ENCODE measurements at regions not wholly inside any gene's neighbourhood (a gene's known extent, or its start where the extent isn't known, plus 50 kb on each side); places are given as distances from the start of the nearest gene placed in this dataset.
A peak's percentile ranks its signal among the peaks of the same experiment; 100 is the strongest.

DNA sequence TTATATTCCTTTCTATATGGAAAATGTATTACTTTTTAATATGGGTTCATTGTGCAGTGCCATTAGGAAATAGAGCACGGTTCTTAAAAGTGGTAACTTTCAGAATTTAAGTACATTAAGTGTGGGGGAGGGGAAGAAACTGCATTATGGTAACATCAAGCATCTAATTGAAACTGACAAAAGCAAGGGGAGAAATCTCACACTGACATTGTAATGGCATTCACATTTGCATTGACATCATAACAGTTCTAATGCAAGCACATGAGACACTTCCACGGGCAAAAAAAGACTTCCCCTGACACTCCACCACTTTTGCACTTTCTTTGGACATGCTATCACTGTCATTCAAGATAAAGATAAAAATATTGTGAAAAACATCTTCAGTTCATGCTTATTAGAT is 431.3 kb upstream of the SMIM21 start:
- peaks cover 7% of the 10 kb centered on the region for H3K27me3 Mint-ChIP-seq
- no peaks in the 10 kb centered on the region for H3K36me3 Mint-ChIP-seq
- H3K27me3 ChIP-seq (ENCODE audit: control insufficient read depth, insufficient read depth, low read length) = no peaks in the 10 kb centered on the region
- H3K36me3 ChIP-seq (ENCODE audit: control insufficient read depth, insufficient read depth, low read length) = no peaks in the 10 kb centered on the region
- H3K27ac ChIP-seq (ENCODE audit: insufficient read depth, low read length, poor library complexity, severe bottlenecking) = no peak overlapping the region
- no peak overlapping the region for H3K4me3 ChIP-seq (ENCODE audit: low read depth, low read length)
- no peaks in the 10 kb centered on the region for H3K4me1 Mint-ChIP-seq
- peaks cover 0 to 6% (median 4%) of the 10 kb centered on the region in 7 donors for H3K9me3 Mint-ChIP-seq
- no peak for ATAC-seq (ENCODE audit: low read depth in 2 of 2)
- no peak overlapping the region for H3K4me3 Mint-ChIP-seq
- no peak for DNase-seq
- no peaks in the 10 kb centered on the region for H3K4me1 ChIP-seq (ENCODE audit: control insufficient read depth, insufficient read depth, low read length, poor library complexity, severe bottlenecking)
- H3K27ac Mint-ChIP-seq = no peak overlapping the region
- H3K9me3 ChIP-seq (ENCODE audit: control insufficient read depth in 2 of 2, low read length in 2 of 2) = no peaks in the 10 kb centered on the region

DNA sequence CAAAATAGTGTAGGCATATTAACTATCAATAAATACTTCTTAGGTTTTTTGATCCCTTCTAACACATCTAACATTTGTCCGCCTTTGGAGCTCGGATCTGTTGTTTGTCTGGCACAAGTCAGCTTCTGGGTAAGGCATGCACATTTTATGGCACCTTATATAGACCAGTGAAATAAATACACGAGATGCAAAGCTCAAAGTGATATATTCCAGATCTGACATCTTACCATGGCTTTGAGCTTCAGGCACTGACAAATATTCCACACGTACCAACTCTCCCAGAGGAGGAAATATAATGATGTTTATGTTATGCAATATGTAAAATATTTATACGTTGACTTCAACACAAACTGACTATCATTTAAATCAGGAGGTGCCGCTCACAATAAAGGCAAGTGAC is 430.1 kb upstream of the SMIM21 start:
- Histone ChIP-seq H3K36me3 (ENCODE audit: control insufficient read depth, insufficient read depth, low read length) (no peaks in the 10 kb centered on the region), H3K9me3 (ENCODE audit: control insufficient read depth in 2 of 2, low read length in 2 of 2) (no peaks in the 10 kb centered on the region), H3K27ac (ENCODE audit: insufficient read depth, low read length, poor library complexity, severe bottlenecking) (no peak overlapping the region), H3K27me3 (ENCODE audit: control insufficient read depth, insufficient read depth, low read length) (no peaks in the 10 kb centered on the region), H3K4me3 (ENCODE audit: low read depth, low read length) (no peak overlapping the region), H3K4me1 (ENCODE audit: control insufficient read depth, insufficient read depth, low read length, poor library complexity, severe bottlenecking) (no peaks in the 10 kb centered on the region)
- ATAC-seq (ENCODE audit: low read depth in 2 of 2) (no peak), DNase-seq (no peak)
- no peak overlapping the region for H3K27ac Mint-ChIP-seq
- no peak overlapping the region for H3K4me3 Mint-ChIP-seq
- H3K27me3 Mint-ChIP-seq = peaks cover 7% of the 10 kb centered on the region
- peaks cover 0 to 6% (median 4%) of the 10 kb centered on the region in 7 donors for H3K9me3 Mint-ChIP-seq
- H3K4me1 Mint-ChIP-seq = no peaks in the 10 kb centered on the region
- no peaks in the 10 kb centered on the region for H3K36me3 Mint-ChIP-seq

DNA sequence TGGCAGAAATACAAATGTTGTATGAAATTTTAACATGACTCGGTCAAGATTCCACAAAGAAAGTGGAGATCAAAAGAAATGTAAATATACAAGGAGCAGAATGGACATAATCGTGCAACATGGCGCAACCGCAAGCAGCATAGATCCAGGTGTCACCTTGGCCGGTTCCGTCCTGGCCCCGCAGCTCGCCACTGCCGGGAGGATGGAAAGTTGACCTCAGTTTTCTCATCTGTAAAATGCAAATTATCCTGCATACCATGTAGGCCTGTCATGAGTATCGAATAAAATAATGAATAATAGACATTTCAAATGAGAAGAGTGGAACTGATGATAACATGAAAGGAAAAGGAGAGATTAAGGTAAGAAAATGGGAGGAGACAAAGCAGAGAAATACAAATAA is 427.3 kb upstream of the SMIM21 start:
- Mint-ChIP-seq H3K4me3 (no peak overlapping the region), H3K4me1 (no peaks in the 10 kb centered on the region), H3K27me3 (no peaks in the 10 kb centered on the region), H3K9me3 (peaks cover 0 to 3% (median 0%) of the 10 kb centered on the region in 7 donors), H3K36me3 (no peaks in the 10 kb centered on the region), H3K27ac (no peak overlapping the region)
- Histone ChIP-seq H3K4me3 (ENCODE audit: low read depth, low read length) (no peak overlapping the region), H3K27me3 (ENCODE audit: control insufficient read depth, insufficient read depth, low read length) (no peaks in the 10 kb centered on the region), H3K27ac (ENCODE audit: insufficient read depth, low read length, poor library complexity, severe bottlenecking) (no peak overlapping the region), H3K9me3 (ENCODE audit: control insufficient read depth in 2 of 2, low read length in 2 of 2) (no peaks in the 10 kb centered on the region), H3K36me3 (ENCODE audit: control insufficient read depth, insufficient read depth, low read length) (no peaks in the 10 kb centered on the region), H3K4me1 (ENCODE audit: control insufficient read depth, insufficient read depth, low read length, poor library complexity, severe bottlenecking) (no peaks in the 10 kb centered on the region)
- ATAC-seq (ENCODE audit: low read depth in 2 of 2) (no peak), DNase-seq (no peak)

DNA sequence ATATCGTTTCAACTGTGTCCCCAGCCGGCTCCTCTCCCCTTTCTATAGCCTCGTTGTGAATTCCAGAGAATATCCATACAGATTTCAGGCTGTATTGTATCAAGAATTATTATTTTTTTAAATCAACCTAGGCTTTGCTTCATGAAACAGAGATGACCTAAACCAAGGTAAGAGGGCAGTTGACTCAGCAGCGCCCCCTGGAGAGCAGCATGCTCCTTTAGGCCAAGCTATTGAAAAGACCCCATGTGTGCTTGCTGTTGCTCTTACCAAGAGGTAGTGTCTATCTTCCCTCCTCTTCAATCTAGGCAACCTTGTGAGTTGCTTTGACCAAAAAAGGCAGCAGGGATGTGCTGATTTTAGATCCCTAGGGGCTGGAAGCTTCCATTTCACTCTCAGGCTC is 426.7 kb upstream of the SMIM21 start:
- no peaks in the 10 kb centered on the region for H3K36me3 Mint-ChIP-seq
- H3K9me3 Mint-ChIP-seq = no peaks in the 10 kb centered on the region
- no peaks in the 10 kb centered on the region for H3K4me1 ChIP-seq (ENCODE audit: control insufficient read depth, insufficient read depth, low read length, poor library complexity, severe bottlenecking)
- no peak overlapping the region for H3K27ac Mint-ChIP-seq
- H3K27ac ChIP-seq (ENCODE audit: insufficient read depth, low read length, poor library complexity, severe bottlenecking) = no peak overlapping the region
- no peaks in the 10 kb centered on the region for H3K27me3 Mint-ChIP-seq
- H3K36me3 ChIP-seq (ENCODE audit: control insufficient read depth, insufficient read depth, low read length) = no peaks in the 10 kb centered on the region
- no peak overlapping the region for H3K4me3 Mint-ChIP-seq
- no peaks in the 10 kb centered on the region for H3K27me3 ChIP-seq (ENCODE audit: control insufficient read depth, insufficient read depth, low read length)
- no peak overlapping the region for H3K4me3 ChIP-seq (ENCODE audit: low read depth, low read length)
- H3K9me3 ChIP-seq (ENCODE audit: control insufficient read depth in 2 of 2, low read length in 2 of 2) = no peaks in the 10 kb centered on the region
- ATAC-seq (ENCODE audit: low read depth in 2 of 2) (no peak), DNase-seq (peak in 1 of 3 donors; percentile 19)
- no peaks in the 10 kb centered on the region for H3K4me1 Mint-ChIP-seq

DNA sequence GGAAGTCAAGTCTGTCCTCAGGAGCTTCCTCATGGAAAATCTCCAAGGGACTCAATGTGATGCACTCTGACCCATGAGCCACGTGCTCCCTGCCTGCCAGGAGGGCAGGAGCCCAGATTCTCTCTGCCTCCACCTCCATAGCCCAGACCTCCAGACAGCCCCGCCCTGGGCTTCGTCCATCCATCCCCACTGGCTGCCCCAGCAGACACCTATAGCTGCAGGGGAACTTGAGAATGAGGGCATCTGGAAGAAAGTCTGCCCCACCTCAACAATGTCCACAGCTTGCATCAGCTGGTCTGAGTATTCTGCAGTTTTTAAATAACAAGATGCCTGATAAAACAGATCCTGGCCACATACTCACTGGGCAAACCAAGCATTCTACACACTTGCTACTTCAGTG is 418.8 kb upstream of the SMIM21 start:
- ATAC-seq (ENCODE audit: low read depth in 2 of 2) (no peak), DNase-seq (no peak)
- no peaks in the 10 kb centered on the region for H3K9me3 ChIP-seq (ENCODE audit: control insufficient read depth in 2 of 2, low read length in 2 of 2)
- H3K27me3 Mint-ChIP-seq = no peaks in the 10 kb centered on the region
- H3K27ac ChIP-seq (ENCODE audit: insufficient read depth, low read length, poor library complexity, severe bottlenecking) = no peak overlapping the region
- H3K4me1 Mint-ChIP-seq = no peaks in the 10 kb centered on the region
- H3K4me3 ChIP-seq (ENCODE audit: low read depth, low read length) = no peak overlapping the region
- H3K4me1 ChIP-seq (ENCODE audit: control insufficient read depth, insufficient read depth, low read length, poor library complexity, severe bottlenecking) = no peaks in the 10 kb centered on the region
- no peaks in the 10 kb centered on the region for H3K36me3 Mint-ChIP-seq
- no peak overlapping the region for H3K27ac Mint-ChIP-seq
- H3K36me3 ChIP-seq (ENCODE audit: control insufficient read depth, insufficient read depth, low read length) = no peaks in the 10 kb centered on the region
- peaks cover 0 to 1% (median 0%) of the 10 kb centered on the region in 7 donors for H3K9me3 Mint-ChIP-seq
- H3K4me3 Mint-ChIP-seq = no peak overlapping the region
- H3K27me3 ChIP-seq (ENCODE audit: control insufficient read depth, insufficient read depth, low read length) = no peaks in the 10 kb centered on the region

DNA sequence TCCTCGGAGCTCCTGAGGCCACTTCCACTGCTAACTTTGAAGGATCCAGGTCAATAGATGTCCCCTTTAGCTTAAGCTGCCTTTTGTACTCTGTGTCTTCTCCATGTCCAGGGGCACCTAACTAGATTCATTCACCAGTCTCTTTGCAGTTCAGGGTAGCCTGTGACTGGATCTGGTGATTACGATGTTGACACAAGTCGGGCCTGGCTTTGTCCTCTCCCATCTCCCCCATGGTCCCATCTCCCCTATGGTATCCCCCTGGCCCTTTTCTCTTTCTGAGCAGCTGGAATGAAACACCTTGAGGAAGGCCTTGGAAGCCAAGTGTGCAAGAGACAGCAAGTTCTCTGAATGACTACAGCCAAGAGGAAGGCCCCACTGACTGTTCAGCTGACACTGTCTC is 417.9 kb upstream of the SMIM21 start:
- Histone ChIP-seq H3K9me3 (ENCODE audit: control insufficient read depth in 2 of 2, low read length in 2 of 2) (no peaks in the 10 kb centered on the region), H3K27ac (ENCODE audit: insufficient read depth, low read length, poor library complexity, severe bottlenecking) (no peak overlapping the region), H3K4me1 (ENCODE audit: control insufficient read depth, insufficient read depth, low read length, poor library complexity, severe bottlenecking) (no peaks in the 10 kb centered on the region), H3K4me3 (ENCODE audit: low read depth, low read length) (no peak overlapping the region), H3K27me3 (ENCODE audit: control insufficient read depth, insufficient read depth, low read length) (no peaks in the 10 kb centered on the region), H3K36me3 (ENCODE audit: control insufficient read depth, insufficient read depth, low read length) (no peaks in the 10 kb centered on the region)
- ATAC-seq (ENCODE audit: low read depth in 2 of 2) (no peak), DNase-seq (no peak)
- peaks cover 0 to 1% (median 0%) of the 10 kb centered on the region in 7 donors for H3K9me3 Mint-ChIP-seq
- no peaks in the 10 kb centered on the region for H3K36me3 Mint-ChIP-seq
- no peak overlapping the region for H3K4me3 Mint-ChIP-seq
- H3K4me1 Mint-ChIP-seq = no peaks in the 10 kb centered on the region
- H3K27ac Mint-ChIP-seq = no peak overlapping the region
- H3K27me3 Mint-ChIP-seq = no peaks in the 10 kb centered on the region

DNA sequence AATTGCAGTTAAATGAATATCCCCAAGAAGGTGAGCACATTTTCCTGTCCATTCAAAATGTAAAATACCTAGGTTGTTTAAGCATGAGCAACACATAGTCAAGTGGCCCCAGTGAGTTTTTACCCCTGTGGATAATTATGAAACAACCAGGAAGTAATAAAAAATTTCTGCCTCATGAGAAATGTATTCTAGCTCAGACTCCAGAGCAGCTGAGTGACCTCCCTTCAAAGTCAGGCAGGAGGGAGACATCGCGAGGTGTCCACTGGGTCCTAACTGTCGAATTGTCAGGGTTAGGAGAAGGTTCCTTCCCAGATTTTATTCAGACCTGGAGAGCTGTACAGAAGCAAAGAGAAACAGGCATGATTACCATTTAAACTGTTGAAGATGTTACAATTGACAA is 416.6 kb upstream of the SMIM21 start:
- H3K27me3 Mint-ChIP-seq = no peaks in the 10 kb centered on the region
- H3K4me1 ChIP-seq (ENCODE audit: control insufficient read depth, insufficient read depth, low read length, poor library complexity, severe bottlenecking) = no peaks in the 10 kb centered on the region

DNA sequence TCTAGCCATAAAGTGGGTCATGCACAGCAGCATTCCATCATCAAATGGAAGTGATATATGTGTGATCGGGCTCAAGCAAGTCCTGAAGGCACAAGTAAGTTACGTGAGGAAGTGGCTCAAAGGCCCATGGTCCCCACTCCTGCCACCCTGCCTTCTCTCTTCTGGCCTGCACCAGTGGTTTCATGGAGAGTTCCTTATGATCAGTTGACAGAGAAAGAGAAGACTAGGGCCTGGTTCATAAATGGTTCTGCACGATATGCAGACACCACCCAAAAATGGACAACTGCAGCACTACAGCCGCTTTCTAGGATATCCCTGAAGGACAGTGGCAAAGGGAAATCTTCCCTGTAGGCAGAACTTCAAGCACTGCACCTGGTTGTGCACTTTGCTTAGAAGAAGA is 412.6 kb upstream of the SMIM21 start:
- Histone ChIP-seq H3K9me3 (ENCODE audit: control insufficient read depth in 2 of 2, low read length in 2 of 2) (no peaks in the 10 kb centered on the region), H3K4me3 (ENCODE audit: low read depth, low read length) (no peak overlapping the region), H3K36me3 (ENCODE audit: control insufficient read depth, insufficient read depth, low read length) (no peaks in the 10 kb centered on the region), H3K27ac (ENCODE audit: insufficient read depth, low read length, poor library complexity, severe bottlenecking) (no peak overlapping the region), H3K4me1 (ENCODE audit: control insufficient read depth, insufficient read depth, low read length, poor library complexity, severe bottlenecking) (no peaks in the 10 kb centered on the region), H3K27me3 (ENCODE audit: control insufficient read depth, insufficient read depth, low read length) (no peaks in the 10 kb centered on the region)
- H3K36me3 Mint-ChIP-seq = no peaks in the 10 kb centered on the region
- H3K4me3 Mint-ChIP-seq = peak overlapping the region in 1 of 4 donors; percentile 35
- no peak for ATAC-seq (ENCODE audit: low read depth in 2 of 2)
- H3K9me3 Mint-ChIP-seq = no peaks in the 10 kb centered on the region
- H3K27ac Mint-ChIP-seq = no peak overlapping the region
- no peaks in the 10 kb centered on the region for H3K27me3 Mint-ChIP-seq
- no peak for DNase-seq
- H3K4me1 Mint-ChIP-seq = no peaks in the 10 kb centered on the region

More for the DNA sequence above, 416.6 kb upstream of the SMIM21 start:
- Histone ChIP-seq H3K36me3 (ENCODE audit: control insufficient read depth, insufficient read depth, low read length) (no peaks in the 10 kb centered on the region), H3K4me3 (ENCODE audit: low read depth, low read length) (no peak overlapping the region), H3K9me3 (ENCODE audit: control insufficient read depth in 2 of 2, low read length in 2 of 2) (no peaks in the 10 kb centered on the region), H3K27ac (ENCODE audit: insufficient read depth, low read length, poor library complexity, severe bottlenecking) (no peak overlapping the region), H3K27me3 (ENCODE audit: control insufficient read depth, insufficient read depth, low read length) (no peaks in the 10 kb centered on the region)
- no peak overlapping the region for H3K4me3 Mint-ChIP-seq
- no peak overlapping the region for H3K27ac Mint-ChIP-seq
- ATAC-seq (ENCODE audit: low read depth in 2 of 2) = no peak
- no peaks in the 10 kb centered on the region for H3K36me3 Mint-ChIP-seq
- H3K9me3 Mint-ChIP-seq = peaks cover 0 to 1% (median 0%) of the 10 kb centered on the region in 7 donors
- H3K4me1 Mint-ChIP-seq = no peaks in the 10 kb centered on the region
- no peak for DNase-seq
